NCI-H1105 treated with DMSO at 0.1 percent for 48 hours (cell line): ENCODE measurements at regions not wholly inside any gene's neighbourhood (a gene's known extent, or its start where the extent isn't known, plus 50 kb on each side); places are given as distances from the start of the nearest gene placed in this dataset.

Source experiments
- DNase-seq: peaks from one replicate; lab custom pipeline; 2025; lab: John Stamatoyannopoulos, UW

DNA sequence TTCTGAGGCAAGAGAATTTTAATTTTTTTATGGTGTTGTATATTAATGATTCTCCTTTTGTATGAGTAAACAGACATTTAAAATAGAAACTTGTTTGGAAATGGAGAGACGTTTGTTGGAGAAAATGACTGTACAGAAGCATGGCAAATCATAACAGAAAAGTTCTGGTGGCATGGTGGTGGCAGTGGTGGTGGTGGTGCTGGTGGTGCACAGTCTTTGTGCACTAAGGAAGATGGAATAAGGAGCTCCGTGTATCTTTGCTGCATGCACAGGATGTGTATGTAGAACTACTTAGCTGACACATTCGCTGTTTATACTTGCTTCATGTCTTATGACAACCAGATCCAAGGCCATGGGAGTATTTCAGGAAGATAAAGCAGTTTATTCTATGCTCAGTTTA, 294.9 kb downstream of the UTRN start:
- DNase-seq, result no peak

DNA sequence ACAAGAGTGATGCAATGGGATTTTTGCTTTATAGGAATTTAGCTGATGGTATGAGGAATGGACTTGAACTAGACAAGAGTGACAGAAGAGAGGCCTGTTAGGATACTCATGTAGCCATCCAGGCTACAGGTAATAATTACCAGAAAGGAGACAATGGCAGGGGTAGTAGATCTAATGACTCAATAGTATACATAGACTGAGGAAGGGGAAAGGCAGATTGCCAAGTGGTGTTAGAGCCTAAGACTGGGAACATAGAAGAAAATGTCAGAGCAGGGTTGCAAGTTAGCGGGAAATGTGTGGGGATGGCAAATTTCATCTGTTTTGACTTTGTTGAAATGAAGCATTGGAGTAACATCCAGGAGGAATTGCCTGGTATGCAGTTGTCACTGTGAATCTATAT, 295.6 kb downstream of the UTRN start:
- no peak for DNase-seq

DNA sequence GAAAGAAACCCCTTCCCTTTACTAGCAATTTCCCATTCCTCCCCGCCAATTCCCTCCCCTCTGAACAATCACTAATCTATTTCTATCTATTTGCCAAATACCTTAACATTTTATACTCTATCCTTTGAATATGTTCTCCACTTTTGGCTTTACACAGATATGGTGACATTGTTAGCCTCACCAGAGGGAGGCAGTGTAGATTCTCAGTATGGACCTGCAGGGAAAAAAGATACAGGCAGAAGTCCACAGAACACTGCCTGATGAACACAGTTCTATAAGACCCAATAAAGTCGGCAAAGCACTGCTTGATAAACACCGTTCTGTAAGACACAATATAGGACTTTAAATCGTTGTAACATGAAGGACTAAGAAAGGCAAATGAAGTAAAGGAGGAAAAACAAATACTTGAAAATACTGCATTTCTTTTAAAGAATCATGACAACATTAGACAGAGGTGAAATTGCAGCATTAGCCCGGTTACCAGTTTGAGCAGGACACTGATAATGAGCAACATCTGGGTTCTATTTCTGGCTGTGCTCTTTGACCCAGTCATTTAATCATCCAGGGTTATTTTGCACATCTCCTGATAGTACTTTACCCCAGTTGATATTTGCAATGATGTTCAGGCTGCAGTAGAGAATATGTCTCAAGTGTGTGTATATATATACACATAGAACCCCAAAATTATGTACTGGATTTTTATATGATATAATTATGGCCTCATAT, 296.8 kb downstream of the UTRN start:
- peak; percentile 56 for DNase-seq

DNA sequence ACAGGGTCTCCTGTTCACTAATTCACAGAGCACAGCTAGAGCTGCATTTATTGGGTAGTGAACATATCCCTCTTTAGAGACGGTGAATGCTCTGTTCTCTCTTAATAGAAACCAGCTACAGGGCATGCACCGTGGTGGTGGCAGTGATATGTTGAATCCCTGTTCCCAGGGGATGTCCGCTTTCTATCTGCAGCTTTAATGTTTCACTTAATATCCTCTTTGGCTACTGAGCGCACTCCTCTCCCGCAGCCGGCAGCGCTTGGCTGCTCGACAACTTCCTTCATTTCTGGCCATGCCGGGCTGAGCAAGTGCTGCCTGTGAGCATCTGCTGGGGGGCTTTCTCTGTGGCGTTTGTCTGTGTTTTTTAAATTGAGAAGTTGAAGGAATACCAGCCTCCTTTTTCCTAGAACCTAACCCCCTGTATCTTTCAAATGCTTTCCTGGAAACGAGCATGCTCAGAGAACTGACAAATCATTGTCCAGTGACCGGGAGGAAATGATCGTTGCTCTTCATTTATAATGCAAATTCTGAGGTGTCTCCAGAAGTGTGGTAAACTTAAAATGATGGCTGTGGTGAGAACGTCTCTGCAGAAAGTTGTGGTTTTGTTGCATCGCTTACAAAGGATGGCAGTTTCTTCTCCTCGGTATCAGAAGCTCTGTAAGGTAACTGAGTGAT, 297.9 kb downstream of the UTRN start:
- DNase-seq, result peak; percentile 69

DNA sequence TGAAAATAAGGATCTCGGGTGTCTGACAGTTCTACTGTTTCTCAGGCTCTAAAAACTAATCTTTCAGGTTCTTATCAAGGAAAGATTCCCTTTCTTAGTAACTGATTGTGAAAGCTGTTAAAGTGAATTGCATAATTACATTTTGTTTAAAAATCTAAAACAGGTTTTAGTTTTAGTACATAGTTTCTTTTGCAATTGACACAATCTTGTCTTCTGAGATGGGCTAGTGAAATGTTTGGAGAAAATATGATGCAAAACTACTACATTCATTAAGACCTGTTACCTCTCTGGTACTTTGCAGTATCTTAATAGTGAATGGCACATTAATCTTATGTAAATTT, 298.4 kb downstream of the UTRN start:
- DNase-seq, result peak; percentile 25

DNA sequence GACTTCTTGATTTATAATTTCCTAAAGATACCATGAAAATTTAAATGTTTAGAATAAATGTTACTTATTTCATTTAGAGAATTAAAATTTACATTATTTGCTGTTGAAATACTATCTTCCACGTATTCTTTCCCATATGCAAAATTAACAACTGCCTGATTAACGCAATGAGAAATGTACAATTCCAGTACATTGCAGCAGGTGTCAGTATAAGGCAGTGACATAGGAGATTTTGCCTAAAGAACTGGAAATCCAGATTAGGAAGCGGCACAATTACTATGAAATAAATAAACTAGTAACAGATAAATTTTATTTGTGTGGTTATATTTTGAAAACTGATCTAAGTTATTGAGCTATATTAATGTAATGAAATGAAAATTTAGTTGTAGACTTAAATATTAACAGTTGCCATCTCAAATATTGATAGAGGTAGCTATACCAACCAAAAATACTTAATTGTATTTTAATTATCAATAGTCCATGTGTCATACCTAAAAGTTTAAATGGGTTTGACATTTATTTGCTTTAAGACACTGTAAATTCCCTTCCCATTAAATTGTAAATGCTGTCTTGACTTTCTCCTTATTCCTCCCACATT, 300.2 kb downstream of the UTRN start:
- DNase-seq, result peak; percentile 73

DNA sequence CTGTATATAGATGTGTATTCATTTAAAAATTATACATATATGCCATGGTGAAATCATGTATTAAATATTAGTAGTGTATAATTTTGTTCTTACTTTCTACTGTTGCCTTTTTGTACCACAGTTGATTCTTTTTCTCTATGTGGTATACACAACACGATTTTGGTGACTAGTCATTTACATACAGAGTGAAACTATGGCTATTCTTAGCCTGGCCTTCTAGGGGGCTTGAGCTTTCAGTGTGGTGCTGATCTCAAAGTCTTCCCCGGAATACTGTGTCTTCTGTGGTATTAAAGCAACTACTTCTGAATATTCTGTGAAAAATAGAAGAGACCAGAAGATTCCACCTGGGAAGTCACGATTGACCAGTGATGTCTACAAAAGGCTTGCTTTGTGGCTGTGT, 301.9 kb downstream of the UTRN start:
- no peak for DNase-seq

DNA sequence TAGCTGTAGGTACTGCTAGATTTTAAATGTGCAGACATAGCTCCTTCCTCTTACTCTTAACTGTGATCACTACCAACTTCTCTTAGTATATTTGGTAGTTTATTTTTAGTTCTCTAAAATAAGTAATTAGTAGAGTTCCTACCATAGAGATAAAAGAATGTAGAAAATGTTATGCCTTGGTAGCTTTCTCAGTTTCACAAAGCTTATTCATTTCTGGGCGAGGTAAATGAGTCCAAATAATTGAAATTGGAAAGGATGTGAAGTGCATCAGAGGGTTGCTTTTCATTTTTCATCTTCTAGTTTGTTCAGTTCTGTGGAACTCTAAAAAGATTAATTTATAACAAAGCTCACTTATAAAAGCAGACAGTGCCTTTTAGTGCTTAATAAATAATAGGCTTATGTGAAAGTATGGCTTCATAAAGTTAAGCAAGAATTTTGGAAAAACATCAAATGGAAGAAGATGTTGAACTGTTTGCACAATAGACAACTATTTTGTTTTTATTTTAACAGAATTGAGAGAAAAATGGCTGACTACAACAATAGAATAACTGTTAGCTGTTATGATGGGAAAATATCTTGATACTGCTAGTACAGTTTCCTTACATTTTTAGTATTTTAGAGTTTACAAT, 303.7 kb downstream of the UTRN start:
- no peak for DNase-seq

DNA sequence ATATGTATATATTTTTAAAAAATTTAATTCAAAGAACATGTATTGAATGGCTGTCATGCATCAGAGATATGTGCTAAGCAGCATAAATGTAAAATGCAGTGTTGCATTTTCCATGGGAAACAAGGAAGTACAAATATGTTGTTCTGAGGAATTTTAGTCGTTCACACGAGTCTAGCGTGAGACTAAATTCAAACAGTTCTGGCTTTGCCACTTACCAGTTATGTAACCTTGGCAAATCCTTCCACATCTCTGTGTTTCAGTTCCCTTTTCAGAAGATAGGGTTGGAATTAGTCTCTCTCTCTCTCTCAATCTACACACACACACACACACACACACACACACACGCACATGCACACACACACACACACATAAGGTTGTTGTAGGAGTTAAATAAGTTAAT, 305.4 kb downstream of the UTRN start:
- no peak for DNase-seq

DNA sequence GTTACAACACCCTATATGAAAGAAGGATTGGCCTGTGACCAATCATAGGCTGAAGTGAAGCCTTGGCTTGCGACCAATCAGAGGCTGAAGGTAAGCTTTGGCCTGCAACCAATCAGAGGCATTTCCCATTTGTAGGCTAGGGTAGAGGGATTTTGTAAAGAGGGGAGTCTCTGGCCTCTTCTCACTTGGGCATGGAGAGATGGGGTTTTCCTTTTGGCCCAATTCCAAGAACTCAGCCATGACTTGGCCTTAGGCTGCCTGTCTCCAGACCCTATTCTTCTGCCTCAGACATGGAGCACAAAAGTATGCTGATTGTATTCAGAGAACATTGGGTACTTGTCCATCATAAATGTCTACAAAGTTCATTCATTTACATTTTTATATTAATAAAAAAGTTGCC, 308.3 kb downstream of the UTRN start:
- no peak for DNase-seq

DNA sequence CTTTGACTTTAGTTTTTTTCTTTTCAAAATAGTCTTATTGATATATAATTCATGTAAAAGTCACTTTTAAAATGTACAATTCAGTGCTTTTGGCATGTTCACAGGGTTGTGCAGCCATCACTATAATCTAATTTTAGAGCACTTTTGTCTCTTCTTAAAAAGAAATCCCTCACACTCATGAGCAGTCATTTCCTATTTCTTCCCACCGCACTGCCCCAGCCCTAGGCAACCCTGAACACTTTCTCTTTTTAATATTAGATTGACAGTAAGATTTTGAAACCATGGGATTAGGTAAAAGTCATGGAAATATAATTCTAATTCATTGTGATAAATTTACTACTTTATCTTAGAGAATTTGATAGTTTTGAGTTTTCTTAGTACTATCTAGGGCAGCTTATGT, 309.4 kb downstream of the UTRN start:
- no peak for DNase-seq

DNA sequence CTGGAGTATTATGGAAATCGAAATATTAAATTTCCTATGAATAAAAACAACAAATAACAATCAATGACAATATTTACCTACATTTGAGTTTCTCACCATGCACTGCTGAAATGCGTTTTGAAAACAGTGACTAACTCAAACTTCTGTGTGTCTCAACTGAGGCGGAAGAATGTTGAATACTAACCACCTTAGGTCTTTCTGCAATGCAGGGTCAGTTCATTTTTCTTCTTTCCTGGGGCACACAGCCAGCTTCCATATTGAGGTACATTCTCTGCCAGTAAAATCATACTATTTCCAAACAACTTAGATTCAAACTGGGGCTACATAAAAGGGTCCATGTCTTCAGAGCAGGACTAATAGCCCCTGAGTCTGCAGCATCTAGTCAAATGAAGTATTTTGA, 310.1 kb downstream of the UTRN start:
- DNase-seq, result no peak

DNA sequence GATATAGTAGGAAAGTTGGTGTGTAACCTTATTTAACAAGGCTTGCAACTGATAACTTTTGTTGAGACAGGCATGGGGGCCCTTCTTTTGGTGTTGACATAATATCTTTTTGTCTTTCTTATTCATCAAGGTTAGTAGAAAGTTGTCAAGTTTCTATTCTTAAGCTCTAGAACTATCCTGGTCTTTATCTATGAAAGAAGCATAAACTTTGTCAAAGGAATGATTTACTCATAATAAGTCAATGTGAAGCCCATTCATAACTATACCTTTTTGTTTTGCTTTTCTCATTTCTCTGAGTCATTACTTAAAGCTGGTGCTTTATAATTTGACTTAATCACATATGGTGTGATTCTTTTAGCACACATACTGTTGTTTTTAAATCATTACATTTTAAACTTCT, 312.4 kb downstream of the UTRN start:
- no peak for DNase-seq

DNA sequence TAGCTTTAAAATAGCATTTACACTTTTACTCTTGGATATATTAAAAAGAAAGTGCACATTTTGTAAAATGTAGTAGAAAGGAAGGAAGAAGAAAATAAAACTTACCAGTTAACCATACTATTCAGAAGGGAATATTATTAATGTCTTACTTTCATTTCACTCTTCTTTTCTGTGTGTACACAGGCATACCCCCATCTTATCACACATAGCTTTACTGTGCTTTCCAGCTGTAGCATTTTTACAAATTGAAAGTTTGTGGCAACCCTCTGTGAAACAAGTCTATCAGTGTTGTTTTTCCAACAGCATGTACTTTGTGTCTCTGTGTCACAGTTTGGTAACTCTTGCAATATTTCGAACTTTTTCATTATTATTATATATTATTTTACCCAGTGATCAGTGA, 314.5 kb downstream of the UTRN start:
- no peak for DNase-seq

DNA sequence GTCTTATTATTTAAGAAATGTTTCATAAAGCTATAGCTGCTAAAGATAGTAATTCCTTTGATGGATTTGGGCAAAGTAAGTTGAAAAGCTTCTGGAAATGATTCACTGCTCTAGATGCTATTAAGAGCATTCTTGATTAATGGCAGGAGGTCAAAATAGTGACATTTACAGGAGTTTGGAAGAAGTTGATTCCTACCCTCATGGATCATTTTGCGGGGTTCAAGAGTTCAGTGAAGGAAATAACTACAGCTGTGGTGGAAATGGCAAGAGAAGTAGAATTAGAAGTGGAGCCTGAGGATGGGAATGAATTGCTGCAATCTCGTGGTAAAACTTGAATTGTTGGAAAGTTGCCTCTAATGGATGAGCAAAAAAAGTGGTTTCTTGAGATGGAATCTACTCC, 316.1 kb downstream of the UTRN start:
- DNase-seq, result no peak

DNA sequence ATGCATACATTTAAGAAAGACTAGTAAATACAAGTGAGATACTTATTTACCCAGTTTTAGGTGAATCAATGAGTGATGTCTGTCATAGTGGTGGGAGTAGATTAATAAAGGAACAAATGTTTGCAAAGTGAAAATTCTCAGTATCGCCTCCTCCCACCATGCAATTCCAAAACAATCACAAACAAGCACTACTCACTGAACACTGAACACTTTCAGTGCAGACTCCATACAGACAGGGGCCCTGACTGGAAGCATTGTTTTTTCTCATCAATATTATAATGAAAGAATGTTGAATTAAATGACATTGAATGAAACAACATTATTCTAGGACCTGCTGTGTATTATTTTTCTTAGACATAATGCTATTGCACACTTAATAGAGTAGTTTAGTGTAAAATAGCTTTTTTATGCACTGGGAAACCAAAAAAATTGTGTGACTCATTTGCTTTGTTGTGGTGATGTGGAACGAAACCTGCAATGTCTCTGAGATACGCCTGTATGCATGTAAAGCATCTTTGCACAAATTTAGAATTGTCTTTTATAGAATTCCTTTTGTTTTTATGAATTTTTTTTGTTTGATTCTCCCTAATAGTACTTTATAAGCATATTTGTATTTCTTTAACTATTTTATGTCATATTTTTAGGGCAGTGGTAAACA, 317.5 kb downstream of the UTRN start:
- DNase-seq, result no peak

DNA sequence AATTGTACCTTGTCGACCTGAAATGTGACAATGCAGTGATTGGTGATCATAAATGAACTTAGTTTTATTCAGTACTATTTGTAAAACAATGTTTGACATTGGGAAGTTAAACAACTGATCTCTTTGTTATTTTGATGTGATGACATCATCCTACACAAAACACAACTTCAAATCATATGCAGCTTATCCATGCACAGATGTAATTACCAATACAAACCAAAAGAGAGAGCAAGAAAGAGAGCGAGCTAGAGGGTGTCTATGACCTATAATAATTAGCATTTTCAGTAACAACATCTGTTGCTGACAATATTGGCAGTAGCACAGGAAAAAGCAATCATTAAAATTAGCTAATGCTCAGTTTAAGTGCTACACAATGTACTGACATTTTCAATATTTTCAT, 320.9 kb downstream of the UTRN start:
- no peak for DNase-seq

DNA sequence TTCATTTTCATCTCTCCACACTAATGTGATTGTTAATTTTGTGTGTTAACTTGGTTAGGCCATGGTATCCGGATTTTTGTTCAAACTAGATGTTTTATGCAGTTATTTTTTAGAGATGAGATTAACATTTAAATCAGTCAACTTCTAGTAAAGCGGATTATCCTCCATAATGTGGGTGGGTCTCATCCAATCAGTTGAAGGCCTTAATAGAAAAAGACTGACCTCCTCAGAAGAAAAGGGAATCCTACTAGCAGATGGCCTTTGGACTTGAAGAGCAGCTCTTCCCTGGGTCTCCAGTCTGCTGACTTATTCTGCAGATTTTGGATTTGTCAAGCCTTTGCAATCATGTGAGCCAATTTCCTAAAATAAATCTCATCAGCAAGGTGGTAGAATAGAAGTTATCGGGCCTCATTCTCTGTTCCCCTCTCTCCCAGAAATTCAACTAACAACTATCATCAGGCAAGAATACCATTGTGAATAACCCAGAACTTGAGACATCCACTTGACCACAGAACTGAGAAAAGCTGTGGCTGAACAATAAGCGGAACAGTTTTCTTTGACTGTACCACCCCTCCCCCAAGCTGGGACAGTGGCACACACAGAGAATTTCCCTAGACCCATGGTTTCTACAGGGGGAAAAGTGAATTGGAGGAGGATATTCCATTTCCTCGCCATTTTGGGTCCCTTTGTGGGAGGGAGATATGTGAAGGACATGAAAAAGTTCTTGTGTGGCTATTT, 323.0 kb downstream of the UTRN start:
- no peak for DNase-seq

DNA sequence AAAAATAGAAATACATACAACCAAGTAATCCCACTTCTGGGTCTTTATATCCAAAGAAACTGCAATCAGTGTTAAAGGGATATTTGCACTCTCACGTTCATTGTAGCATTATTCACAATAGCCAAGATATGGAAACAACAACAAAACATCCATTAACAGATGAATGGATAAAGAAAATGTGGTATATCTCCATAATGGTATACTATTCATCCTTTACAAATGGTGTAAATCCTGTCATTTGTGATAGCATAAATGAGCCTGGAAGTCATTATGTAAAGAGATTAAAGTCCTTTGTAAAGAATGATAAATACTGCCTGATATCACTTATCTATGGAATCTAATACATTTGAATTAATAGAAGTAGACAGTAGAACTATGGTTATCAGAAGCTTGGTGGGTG, 327.7 kb downstream of the UTRN start:
- no peak for DNase-seq

DNA sequence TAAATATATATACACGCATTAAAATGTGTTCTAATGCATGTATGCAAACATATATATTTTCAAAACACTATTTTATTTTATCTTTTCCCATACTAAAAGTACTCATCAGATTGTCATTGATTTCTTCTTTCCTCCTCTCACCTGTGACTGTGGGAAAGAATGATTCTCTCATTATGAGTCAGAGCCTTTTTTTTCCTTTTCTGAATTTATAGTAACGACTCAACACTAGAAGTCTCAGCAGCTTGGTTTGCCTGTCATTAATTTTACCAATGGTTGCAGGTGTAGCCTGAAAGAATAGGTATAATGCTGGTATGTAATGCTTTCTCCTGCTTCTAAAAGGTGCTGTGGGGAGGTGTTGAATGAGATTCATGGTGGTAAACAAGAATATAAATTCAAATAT, 328.7 kb downstream of the UTRN start:
- no peak for DNase-seq

DNA sequence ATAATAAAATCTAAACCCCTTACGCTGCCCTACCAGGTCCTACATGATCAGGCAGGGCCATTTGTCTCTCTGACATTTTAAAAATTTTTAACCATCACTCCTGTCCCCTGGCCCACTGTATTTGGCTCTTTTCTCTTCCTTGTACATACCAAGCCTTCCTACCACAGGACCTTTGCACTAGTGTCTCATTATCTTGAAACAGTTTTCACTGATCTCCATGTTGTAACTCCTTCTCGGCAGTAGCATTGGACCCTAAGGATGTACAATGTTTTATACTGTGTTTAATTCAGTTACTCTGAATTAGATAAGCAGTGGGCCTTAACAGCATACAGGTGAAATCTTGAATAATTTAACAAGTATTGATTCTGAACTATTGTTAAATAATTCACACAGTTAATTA, 330.7 kb downstream of the UTRN start:
- no peak for DNase-seq

DNA sequence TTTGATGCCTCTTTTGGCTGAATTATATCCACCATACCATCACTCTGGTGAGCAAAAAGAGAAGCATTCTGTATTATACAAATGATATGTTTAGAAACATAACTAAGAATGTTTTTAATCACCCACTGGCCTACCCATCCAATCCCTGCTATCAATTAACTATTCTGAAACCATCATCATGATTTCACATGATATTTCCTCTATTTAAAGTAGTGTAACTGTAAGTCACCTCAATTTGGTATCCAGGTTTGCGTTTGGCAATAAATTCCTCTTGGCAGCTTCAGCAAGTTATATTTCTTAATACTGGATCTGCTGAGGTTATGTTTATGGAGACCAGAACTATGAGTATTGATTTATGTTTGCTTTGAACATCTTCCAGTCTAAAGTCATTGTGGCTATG, 332.1 kb downstream of the UTRN start:
- DNase-seq, result no peak
